ENCODE measurements at regions not wholly inside any gene's neighbourhood (a gene's known extent, or its start where the extent isn't known, plus 50 kb on each side); places are given as distances from the start of the nearest gene placed in this dataset.

DNA sequence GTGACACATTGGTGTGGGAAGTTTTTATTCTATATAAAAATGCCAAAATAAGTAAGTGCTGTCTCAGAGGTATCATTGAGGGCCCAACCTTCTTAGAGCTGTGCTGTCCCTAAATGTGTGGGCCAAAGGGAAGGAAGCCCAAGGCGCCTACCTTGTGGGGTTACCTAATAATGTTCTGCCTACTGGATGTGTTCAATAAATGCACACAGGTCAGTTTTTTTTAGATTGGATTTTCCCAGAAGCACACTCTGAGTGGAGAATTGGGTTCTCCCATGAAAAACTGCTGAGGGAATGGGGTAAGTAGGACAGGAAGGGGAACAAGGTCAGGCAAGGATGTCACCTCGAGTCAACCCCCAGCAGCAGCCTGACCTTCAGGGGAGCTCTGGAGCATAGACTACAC lies 168.7 kb upstream of the FRMD4B start:
- no peak for ATAC-seq (replicated peaks)
- H3K4me3 Mint-ChIP-seq: no peak overlapping the region
- H3K9me3 Mint-ChIP-seq: no peaks in the 10 kb centered on the region
- no peaks in the 10 kb centered on the region for H3K36me3 Mint-ChIP-seq (ENCODE audit: insufficient read depth)
- no peak for DNase-seq
- H3K27ac Mint-ChIP-seq: no peak overlapping the region
- H3K4me1 Mint-ChIP-seq (ENCODE audit: low read depth in 2 of 2): no peaks in the 10 kb centered on the region
- H3K27me3 Mint-ChIP-seq: peaks cover 0 to 9% of the 10 kb centered on the region in 2 donors

GRCh38 chr3:69553888-69554287 lies 168.0 kb upstream of the FRMD4B start:
- Mint-ChIP-seq H3K4me1 (ENCODE audit: low read depth in 2 of 2) (no peaks in the 10 kb centered on the region), H3K27ac (no peak overlapping the region), H3K27me3 (peaks cover 0 to 9% of the 10 kb centered on the region in 2 donors), H3K9me3 (no peaks in the 10 kb centered on the region), H3K36me3 (ENCODE audit: insufficient read depth) (no peaks in the 10 kb centered on the region), H3K4me3 (no peak overlapping the region)
- ATAC-seq (replicated peaks) (no peak), DNase-seq (no peak)

DNA sequence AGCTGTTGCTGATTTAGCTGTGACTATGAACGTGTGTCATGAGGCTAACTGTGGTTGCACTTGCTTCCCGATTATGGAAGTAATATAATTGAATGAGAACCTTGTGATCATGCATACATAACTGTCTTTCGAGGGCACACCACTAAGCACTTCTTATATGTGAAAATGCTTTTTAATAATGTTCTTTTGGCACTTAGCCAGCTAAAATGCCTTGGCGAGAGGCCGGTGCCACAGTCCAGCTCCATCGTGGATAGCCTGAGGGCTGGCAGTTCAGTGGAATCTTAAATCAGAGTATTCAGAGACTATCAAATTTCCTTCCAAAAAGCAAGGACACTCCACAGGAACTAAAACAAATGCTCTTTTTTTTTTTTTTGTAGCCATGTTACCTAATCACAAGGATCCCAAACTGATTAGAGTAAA lies 161.6 kb upstream of the FRMD4B start:
- DNase-seq: no peak
- ATAC-seq (replicated peaks): no peak
- Mint-ChIP-seq H3K4me3 (no peak overlapping the region), H3K36me3 (ENCODE audit: insufficient read depth) (no peaks in the 10 kb centered on the region), H3K9me3 (no peaks in the 10 kb centered on the region), H3K27me3 (peaks cover 14 to 26% of the 10 kb centered on the region in 2 donors), H3K4me1 (ENCODE audit: low read depth in 2 of 2) (no peaks in the 10 kb centered on the region), H3K27ac (no peak overlapping the region)

GRCh38 chr3:69542805-69543429 lies 157.0 kb upstream of the FRMD4B start:
- DNase-seq: no peak
- no peaks in the 10 kb centered on the region for H3K36me3 Mint-ChIP-seq (ENCODE audit: insufficient read depth)
- peaks cover 0 to 2% of the 10 kb centered on the region in 2 donors for H3K4me1 Mint-ChIP-seq (ENCODE audit: low read depth in 2 of 2)
- ATAC-seq (replicated peaks): no peak
- peaks cover 37 to 57% of the 10 kb centered on the region in 2 donors for H3K27me3 Mint-ChIP-seq
- H3K27ac Mint-ChIP-seq: no peak overlapping the region
- no peaks in the 10 kb centered on the region for H3K9me3 Mint-ChIP-seq
- H3K4me3 Mint-ChIP-seq: no peak overlapping the region

DNA sequence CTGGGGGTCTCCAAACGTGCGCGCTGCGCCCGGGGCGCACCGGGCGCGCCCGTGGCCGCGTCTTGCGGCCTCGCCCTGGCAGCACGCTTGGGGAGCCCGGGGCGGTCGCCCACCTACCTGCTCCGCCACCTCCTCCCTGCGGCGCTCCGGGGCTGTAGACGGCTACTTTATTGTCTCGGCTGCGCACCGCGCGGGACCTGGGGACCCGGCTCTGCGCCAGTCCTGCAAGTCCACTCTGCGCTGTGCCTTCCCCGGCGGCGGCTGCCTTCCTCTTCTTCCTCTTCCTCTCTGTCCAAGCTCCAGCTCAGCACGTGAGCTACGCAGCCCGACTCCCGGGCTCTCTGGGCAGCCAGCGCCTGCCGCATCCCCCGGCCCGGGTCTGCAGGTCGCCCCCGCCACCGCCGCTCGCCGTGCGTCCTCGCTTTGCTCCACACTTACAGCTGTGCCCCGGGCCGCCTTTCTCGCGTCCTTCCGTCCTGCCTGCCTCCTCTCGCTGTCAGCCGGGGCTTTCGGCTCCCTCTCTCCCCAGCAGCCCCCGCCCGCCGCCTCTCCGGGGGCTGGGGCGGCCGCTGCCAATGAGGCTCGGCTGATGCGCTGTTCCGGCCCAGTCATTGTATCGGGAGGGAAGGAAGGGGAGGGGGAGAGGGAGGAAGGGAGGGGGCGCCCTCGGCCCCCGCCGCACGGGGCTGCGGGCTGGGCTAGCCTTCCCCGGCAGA lies 156.4 kb upstream of the FRMD4B start:
- ATAC-seq (replicated peaks) (no peak), DNase-seq (no peak)
- Mint-ChIP-seq H3K36me3 (ENCODE audit: insufficient read depth) (no peaks in the 10 kb centered on the region), H3K4me1 (ENCODE audit: low read depth in 2 of 2) (peaks cover 0 to 2% of the 10 kb centered on the region in 2 donors), H3K27ac (no peak overlapping the region), H3K4me3 (no peak overlapping the region), H3K27me3 (peaks cover 37 to 62% of the 10 kb centered on the region in 2 donors), H3K9me3 (no peaks in the 10 kb centered on the region)

DNA sequence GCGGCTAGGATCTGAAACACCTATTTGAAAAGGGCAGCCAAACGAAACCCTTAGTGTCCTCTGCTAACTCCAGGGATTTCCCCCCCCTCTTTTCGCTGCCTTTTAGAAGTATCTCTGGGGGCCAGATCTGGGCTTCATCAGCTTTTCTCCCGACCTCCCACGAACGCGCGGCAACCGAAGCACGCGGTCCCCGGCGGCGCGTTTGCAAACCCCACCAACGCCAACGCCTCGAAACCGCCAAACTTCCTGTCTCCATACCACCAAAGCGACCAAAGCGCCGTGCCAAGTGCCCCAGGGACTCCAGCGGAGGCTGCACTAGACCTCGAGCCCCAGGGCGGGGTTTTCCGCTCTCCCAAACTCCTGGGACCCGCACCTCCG lies 155.8 kb upstream of the FRMD4B start:
- Mint-ChIP-seq H3K9me3 (no peaks in the 10 kb centered on the region), H3K27ac (no peak overlapping the region), H3K27me3 (peaks cover 37 to 62% of the 10 kb centered on the region in 2 donors), H3K36me3 (ENCODE audit: insufficient read depth) (no peaks in the 10 kb centered on the region), H3K4me1 (ENCODE audit: low read depth in 2 of 2) (peaks cover 0 to 2% of the 10 kb centered on the region in 2 donors), H3K4me3 (no peak overlapping the region)
- ATAC-seq (replicated peaks) (no peak), DNase-seq (no peak)

- Mint-ChIP-seq H3K27ac (no peak overlapping the region), H3K4me3 (peak overlapping the region in 1 of 2 donors; percentile 17), H3K4me1 (ENCODE audit: low read depth in 2 of 2) (peaks cover 0 to 2% of the 10 kb centered on the region in 2 donors), H3K9me3 (no peaks in the 10 kb centered on the region), H3K27me3 (peaks cover 37 to 67% of the 10 kb centered on the region in 2 donors), H3K36me3 (ENCODE audit: insufficient read depth) (no peaks in the 10 kb centered on the region)
- DNase-seq (no peak), ATAC-seq (replicated peaks) (no peak)
Measured at GRCh38 chr3:69540706-69541581, 155.1 kb upstream of the FRMD4B start.

DNA sequence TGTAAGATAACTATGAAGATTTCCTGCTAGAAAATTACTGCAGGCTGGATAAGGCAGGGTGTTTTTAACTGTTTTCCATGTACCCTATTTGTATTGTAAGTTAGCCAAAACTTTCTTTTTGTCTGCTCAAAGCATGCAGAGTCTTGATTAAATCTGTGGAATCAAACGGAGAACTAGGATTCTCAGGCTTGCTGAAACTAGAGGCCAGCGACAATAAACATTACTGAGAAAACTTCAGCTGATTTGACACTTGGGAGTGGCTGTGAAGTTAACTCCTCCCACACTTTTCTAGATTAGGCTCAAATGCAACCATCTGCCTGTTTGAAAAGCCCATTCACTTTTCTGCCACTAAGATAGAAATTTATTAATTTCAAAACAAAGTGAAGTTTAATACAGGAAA lies 153.2 kb upstream of the FRMD4B start:
- no peak overlapping the region for H3K27ac Mint-ChIP-seq
- ATAC-seq (replicated peaks) (no peak), DNase-seq (no peak)
- peaks cover 0 to 2% of the 10 kb centered on the region in 2 donors for H3K4me1 Mint-ChIP-seq (ENCODE audit: low read depth in 2 of 2)
- no peaks in the 10 kb centered on the region for H3K36me3 Mint-ChIP-seq (ENCODE audit: insufficient read depth)
- no peaks in the 10 kb centered on the region for H3K9me3 Mint-ChIP-seq
- H3K4me3 Mint-ChIP-seq: no peak overlapping the region
- peaks cover 32 to 61% of the 10 kb centered on the region in 2 donors for H3K27me3 Mint-ChIP-seq

DNA sequence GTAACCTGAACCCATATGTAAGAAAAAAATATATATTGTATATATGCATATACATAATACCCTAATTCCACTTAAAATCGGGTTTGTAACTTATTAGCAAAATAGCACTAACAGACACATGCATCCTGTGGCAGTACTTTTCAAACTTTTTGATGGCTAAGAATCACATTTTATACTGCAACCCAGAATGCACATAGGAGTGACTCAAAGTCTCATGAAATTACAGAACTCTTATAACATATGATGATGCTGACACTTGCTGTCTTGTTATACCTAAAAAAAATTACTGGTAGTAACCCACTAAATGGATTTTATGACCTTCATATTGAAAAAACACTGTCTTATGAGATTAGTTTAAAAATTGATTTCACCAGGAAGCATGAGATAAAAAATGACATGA lies 152.4 kb upstream of the FRMD4B start:
- ATAC-seq (replicated peaks): no peak
- no peak for DNase-seq
- Mint-ChIP-seq H3K27me3 (peaks cover 35 to 61% of the 10 kb centered on the region in 2 donors), H3K4me3 (no peak overlapping the region), H3K27ac (no peak overlapping the region), H3K36me3 (ENCODE audit: insufficient read depth) (no peaks in the 10 kb centered on the region), H3K4me1 (ENCODE audit: low read depth in 2 of 2) (peaks cover 0 to 2% of the 10 kb centered on the region in 2 donors), H3K9me3 (no peaks in the 10 kb centered on the region)

- Mint-ChIP-seq H3K4me3 (no peak overlapping the region), H3K27me3 (peaks cover 22 to 44% of the 10 kb centered on the region in 2 donors), H3K27ac (no peak overlapping the region), H3K4me1 (ENCODE audit: low read depth in 2 of 2) (peaks cover 0 to 2% of the 10 kb centered on the region in 2 donors), H3K36me3 (ENCODE audit: insufficient read depth) (no peaks in the 10 kb centered on the region), H3K9me3 (no peaks in the 10 kb centered on the region)
- DNase-seq: no peak
- no peak for ATAC-seq (replicated peaks)
Measured at GRCh38 chr3:69536306-69537020, 150.6 kb upstream of the FRMD4B start.

- Mint-ChIP-seq H3K27me3 (peaks cover 13 to 42% of the 10 kb centered on the region in 2 donors), H3K4me1 (ENCODE audit: low read depth in 2 of 2) (no peaks in the 10 kb centered on the region), H3K27ac (no peak overlapping the region), H3K4me3 (no peak overlapping the region), H3K36me3 (ENCODE audit: insufficient read depth) (no peaks in the 10 kb centered on the region), H3K9me3 (no peaks in the 10 kb centered on the region)
- no peak for ATAC-seq (replicated peaks)
- DNase-seq: no peak
Measured at GRCh38 chr3:69535613-69536012, 149.7 kb upstream of the FRMD4B start.

GRCh38 chr3:69532547-69533224 lies 146.8 kb upstream of the FRMD4B start:
- H3K27me3 Mint-ChIP-seq: peaks cover 9 to 32% of the 10 kb centered on the region in 2 donors

More at GRCh38 chr3:69532547-69533224, 146.8 kb upstream of the FRMD4B start:
- ATAC-seq (replicated peaks): no peak
- H3K4me3 Mint-ChIP-seq: no peak overlapping the region
- no peak for DNase-seq
- no peaks in the 10 kb centered on the region for H3K36me3 Mint-ChIP-seq (ENCODE audit: insufficient read depth)
- H3K9me3 Mint-ChIP-seq: no peaks in the 10 kb centered on the region
- H3K4me1 Mint-ChIP-seq (ENCODE audit: low read depth in 2 of 2): no peaks in the 10 kb centered on the region
- no peak overlapping the region for H3K27ac Mint-ChIP-seq
